IMR-90 (cell line): ENCODE measurements at regions not wholly inside any gene's neighbourhood (a gene's known extent, or its start where the extent isn't known, plus 50 kb on each side); places are given as distances from the start of the nearest gene placed in this dataset.

ENCODE experiments used
- ATAC-seq: fragments of 200-7000 bp; cut with Tn5 transposase; 2 replicates; pipeline ENCODE4 v1.9.1; 2020; ENCODE audit warnings: low read depth, mild to moderate bottlenecking, moderate library complexity
- BruUV-seq: library from RNA; stranded (reverse); fragments of 400-500 nt; replicated peaks from 2 replicates; lab custom pipeline; 2021; lab: Mats Ljungman, UMichigan
- CTCF ChIA-PET: fragments of 300-600 bp; formaldehyde crosslinking; extraction: SDS; loops from one replicate; lab custom pipeline; 2021; ENCODE audit warnings: antibody characterized with exemption; lab: Yijun Ruan, JAX
- POLR2A ChIA-PET: fragments of 300-600 bp; sonication (Branson Sonifier 250); formaldehyde crosslinking; loops from one replicate; lab custom pipeline; 2022; ENCODE audit warnings: antibody characterized with exemption; ENCODE audit not compliant: unreplicated experiment; lab: Charles Lee
- DNase-seq: peaks from one replicate; pipeline ENCODE4 v3.0.0; 2013
- H2AFZ ChIP-seq: replicated peaks from 2 replicates; pipeline ENCODE3; 2013; ENCODE audit warnings: low read length, mild to moderate bottlenecking; ENCODE audit not compliant: poor library complexity
- H2AK5ac ChIP-seq: 2 replicates; pipeline ENCODE4 v1.6.1; 2013; ENCODE audit warnings: low read depth, low read length, inconsistent platforms
- H2AK9ac ChIP-seq: replicated peaks from 2 replicates; pipeline ENCODE3; 2013; ENCODE audit warnings: mild to moderate bottlenecking, low read depth, low read length, moderate library complexity; ENCODE audit not compliant: poor library complexity
- H2BK120ac ChIP-seq: 2 replicates; pipeline ENCODE4 v1.6.1; 2013; ENCODE audit warnings: low read depth, low read length, inconsistent platforms
- H2BK15ac ChIP-seq: 3 replicates; pipeline ENCODE4 v1.6.1; 2013; ENCODE audit warnings: low read depth, low read length, inconsistent platforms
- H2BK20ac ChIP-seq: 2 replicates; pipeline ENCODE4 v1.6.1; 2013; ENCODE audit warnings: low read depth, mild to moderate bottlenecking, inconsistent platforms, low read length, moderate library complexity
- H2BK5ac ChIP-seq: 2 replicates; pipeline ENCODE4 v1.6.1; 2013; ENCODE audit warnings: mild to moderate bottlenecking, low read depth, low read length, inconsistent platforms; ENCODE audit not compliant: poor library complexity, severe bottlenecking
- H3K14ac ChIP-seq: replicated peaks from 2 replicates; pipeline ENCODE4 v1.6.1; 2013; ENCODE audit warnings: low read depth, low read length, inconsistent platforms
- H3K18ac ChIP-seq: 2 replicates; pipeline ENCODE4 v1.6.1; 2013; ENCODE audit warnings: low read depth, low read length, control low read depth
- H3K23ac ChIP-seq: 2 replicates; pipeline ENCODE4 v1.6.1; 2013; ENCODE audit warnings: low read depth, low read length, inconsistent platforms
- H3K27ac ChIP-seq: 2 replicates; pipeline ENCODE4 v1.5.1; 2013; ENCODE audit warnings: mild to moderate bottlenecking, control low read depth, low read length; ENCODE audit not compliant: insufficient read depth
- H3K27me3 ChIP-seq: 2 replicates; pipeline ENCODE4 v1.6.1; 2013; ENCODE audit warnings: low read length; ENCODE audit not compliant: control insufficient read depth, insufficient read depth
- H3K36me3 ChIP-seq: 2 replicates; pipeline ENCODE4 v1.6.1; 2013; ENCODE audit warnings: low read length, mixed read lengths; ENCODE audit not compliant: control insufficient read depth, insufficient read depth
- H3K4ac ChIP-seq: 2 replicates; pipeline ENCODE4 v1.6.1; 2013; ENCODE audit warnings: low read depth, low read length, inconsistent platforms
- H3K4me1 ChIP-seq: 2 replicates; pipeline ENCODE4 v1.6.1; 2013; ENCODE audit warnings: low read length, mixed read lengths; ENCODE audit not compliant: control insufficient read depth, insufficient read depth
- H3K4me2 ChIP-seq: 2 replicates; pipeline ENCODE4 v1.6.1; 2013; ENCODE audit warnings: low read depth, mild to moderate bottlenecking, control low read depth, low read length, moderate library complexity
- H3K4me3 ChIP-seq: 2 replicates; pipeline ENCODE4 v1.5.1; 2013; ENCODE audit warnings: low read depth, mild to moderate bottlenecking, control low read depth, low read length, moderate library complexity; ENCODE audit not compliant: insufficient read depth
- H3K56ac ChIP-seq: 2 replicates; pipeline ENCODE4 v1.6.1; 2013; ENCODE audit warnings: low read length, inconsistent platforms; ENCODE audit not compliant: insufficient read depth; ENCODE audit errors: extremely low read depth
- H3K79me1 ChIP-seq, 2 experiments: 2 replicates each; pipeline ENCODE4 v1.6.1; 2013; ENCODE audit warnings: low read length in 2 of 2, inconsistent platforms in 1 of 2, low read depth in 1 of 2
- H3K9ac ChIP-seq: 2 replicates; pipeline ENCODE4 v1.6.1; 2013; ENCODE audit warnings: low read depth, low read length, control low read depth
- H3K9me1 ChIP-seq: 2 replicates; pipeline ENCODE4 v1.6.1; 2013; ENCODE audit warnings: low read length, inconsistent platforms; ENCODE audit not compliant: insufficient read depth
- H3K9me3 ChIP-seq: 2 replicates; pipeline ENCODE4 v1.6.1; 2013; ENCODE audit warnings: low read length; ENCODE audit not compliant: control insufficient read depth, insufficient read depth
- H4K20me1 ChIP-seq: 2 replicates; pipeline ENCODE4 v1.6.1; 2013; ENCODE audit warnings: low read length, inconsistent platforms; ENCODE audit not compliant: insufficient read depth
- H4K5ac ChIP-seq: 2 replicates; pipeline ENCODE4 v1.6.1; 2013; ENCODE audit warnings: mild to moderate bottlenecking, low read depth, low read length, control low read depth
- H4K8ac ChIP-seq, 2 experiments: 2 replicates each; pipeline ENCODE4 v1.6.1; 2013; ENCODE audit warnings: low read depth in 2 of 2, low read length in 2 of 2, control low read depth in 1 of 2, inconsistent platforms in 1 of 2
- H4K91ac ChIP-seq: 2 replicates; pipeline ENCODE4 v1.6.1; 2013; ENCODE audit warnings: low read depth, low read length, inconsistent platforms; ENCODE audit not compliant: insufficient read depth
- BHLHE40 ChIP-seq: fragments of 150-350 bp; IDR thresholded peaks from 2 replicates; pipeline ENCODE4 v1.6.1; 2016; ENCODE audit warnings: mild to moderate bottlenecking, low read depth, low read length
- CEBPB ChIP-seq: IDR thresholded peaks from 2 replicates; pipeline ENCODE4 v1.6.1; 2012; ENCODE audit warnings: low read depth, low read length, improper control_type of control experiment
- CHD1 ChIP-seq: IDR thresholded peaks from 2 replicates; pipeline ENCODE4 v1.6.1; 2012; ENCODE audit warnings: low read depth, low read length, improper control_type of control experiment
- ELK1 ChIP-seq: fragments of 150-350 bp; IDR thresholded peaks from 2 replicates; pipeline ENCODE4 v1.6.1; 2016; ENCODE audit warnings: low read depth, mild to moderate bottlenecking, low read length, moderate library complexity, borderline replicate concordance
- FOS ChIP-seq: fragments of 150-350 bp; IDR thresholded peaks from 2 replicates; pipeline ENCODE4 v1.6.1; 2016; ENCODE audit warnings: low read depth, low read length
- MAZ ChIP-seq: IDR thresholded peaks from 2 replicates; pipeline ENCODE4 v1.6.1; 2012; ENCODE audit warnings: low read depth, mild to moderate bottlenecking, low read length, improper control_type of control experiment, moderate library complexity, borderline replicate concordance
- RAD21 ChIP-seq: IDR thresholded peaks from 2 replicates; pipeline ENCODE4 v1.6.1; 2012; ENCODE audit warnings: low read length, improper control_type of control experiment
- RFX5 ChIP-seq: IDR thresholded peaks from 2 replicates; pipeline ENCODE4 v1.8.0; 2012; ENCODE audit warnings: low read depth, mild to moderate bottlenecking, low read length, moderate library complexity
- SMC3 ChIP-seq: fragments of 150-350 bp; IDR thresholded peaks from 2 replicates; pipeline ENCODE4 v1.6.1; 2016; ENCODE audit warnings: low read depth, mild to moderate bottlenecking, antibody characterized with exemption, low read length, moderate library complexity
- WGBS, 2 experiments: methylation state at CpG; one replicate each; pipeline versions ENCODE4 v1.1.5 to v1.1.7; 2013; ENCODE audit warnings: missing lambda C conversion rate in 2 of 2; ENCODE audit not compliant: insufficient read length in 1 of 2; ENCODE audit errors: extremely low coverage in 2 of 2; 5-methylcytosine and 5-hydroxymethylcytosine counted together
- dilution Hi-C: fragments of 300-500 bp; cut with HindIII; formaldehyde crosslinking; loops from one replicate; pipeline ENCODE4 v1.14.3; 2018; ENCODE audit warnings: low sequenced_read_pairs; ENCODE audit not compliant: unreplicated experiment
- in situ Hi-C: fragments of 300-500 bp; cut with MboI; formaldehyde crosslinking; loops from 3 replicates; pipeline ENCODE4 v1.14.3; 2019; ENCODE audit warnings: low sequenced_read_pairs, inconsistent platforms, mixed read lengths
- intact Hi-C: fragments of 100-400 bp; cut with micrococcal nuclease; formaldehyde crosslinking; loops from 2 replicates; pipeline ENCODE4 v1.10.0; 2022
- TF ChIP-seq, protein P1 (sequence below): conservative IDR thresholded peaks from 2 replicates; pipeline ENCODE4 v1.5.1; 2012; ENCODE audit warnings: mild to moderate bottlenecking, low read depth, low read length, improper control_type of control experiment

- no peaks in the 10 kb centered on the region for H3K36me3 ChIP-seq
- H3K4ac ChIP-seq = no peak overlapping the region
- peaks cover 6% of the 10 kb centered on the region for H3K9me3 ChIP-seq
- H2BK20ac ChIP-seq = no peak overlapping the region
- H3K14ac ChIP-seq = no peak overlapping the region
- H2BK15ac ChIP-seq = no peak overlapping the region
- no peak overlapping the region for H3K4me2 ChIP-seq
- H4K8ac ChIP-seq = no peak overlapping the region
- H4K5ac ChIP-seq = no peak overlapping the region
- H3K23ac ChIP-seq = no peak overlapping the region
- H2AK5ac ChIP-seq = no peak overlapping the region
- H3K4me3 ChIP-seq = no peak overlapping the region
- no peaks in the 10 kb centered on the region for H3K79me1 ChIP-seq
- TF ChIP-seq, protein P1, sequence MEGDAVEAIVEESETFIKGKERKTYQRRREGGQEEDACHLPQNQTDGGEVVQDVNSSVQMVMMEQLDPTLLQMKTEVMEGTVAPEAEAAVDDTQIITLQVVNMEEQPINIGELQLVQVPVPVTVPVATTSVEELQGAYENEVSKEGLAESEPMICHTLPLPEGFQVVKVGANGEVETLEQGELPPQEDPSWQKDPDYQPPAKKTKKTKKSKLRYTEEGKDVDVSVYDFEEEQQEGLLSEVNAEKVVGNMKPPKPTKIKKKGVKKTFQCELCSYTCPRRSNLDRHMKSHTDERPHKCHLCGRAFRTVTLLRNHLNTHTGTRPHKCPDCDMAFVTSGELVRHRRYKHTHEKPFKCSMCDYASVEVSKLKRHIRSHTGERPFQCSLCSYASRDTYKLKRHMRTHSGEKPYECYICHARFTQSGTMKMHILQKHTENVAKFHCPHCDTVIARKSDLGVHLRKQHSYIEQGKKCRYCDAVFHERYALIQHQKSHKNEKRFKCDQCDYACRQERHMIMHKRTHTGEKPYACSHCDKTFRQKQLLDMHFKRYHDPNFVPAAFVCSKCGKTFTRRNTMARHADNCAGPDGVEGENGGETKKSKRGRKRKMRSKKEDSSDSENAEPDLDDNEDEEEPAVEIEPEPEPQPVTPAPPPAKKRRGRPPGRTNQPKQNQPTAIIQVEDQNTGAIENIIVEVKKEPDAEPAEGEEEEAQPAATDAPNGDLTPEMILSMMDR = no peak
- TF ChIP-seq FOS (no peak), ELK1 (no peak), MAZ (no peak), RAD21 (no peak), BHLHE40 (no peak), CHD1 (no peak), CEBPB (no peak), RFX5 (no peak), SMC3 (no peak)
- in situ Hi-C loops = no loop called here
- no peak for ATAC-seq
- H3K56ac ChIP-seq = no peak overlapping the region
- no peaks in the 10 kb centered on the region for H4K20me1 ChIP-seq
- dilution Hi-C loops = no loop called here
- BruUV-seq = no TSS peak
- intact Hi-C loops = no loop called here
- no CpG with 5 or more reads among the region's 3 CpGs for WGBS, 2 experiments
- no peak overlapping the region for H2BK5ac ChIP-seq
- H4K91ac ChIP-seq = no peak overlapping the region
- ChIA-PET POLR2A (no interaction called here), CTCF (no interaction called here)
- H2BK120ac ChIP-seq = no peak overlapping the region
- no peak overlapping the region for H2AK9ac ChIP-seq
- no peak overlapping the region for H3K9ac ChIP-seq
- no peak overlapping the region for H3K27ac ChIP-seq
- no peaks in the 10 kb centered on the region for H3K27me3 ChIP-seq
- DNase-seq = no peak
- no peak overlapping the region for H2AFZ ChIP-seq
- H3K9me1 ChIP-seq = no peaks in the 10 kb centered on the region
- H3K18ac ChIP-seq = no peak overlapping the region
- H3K4me1 ChIP-seq = no peaks in the 10 kb centered on the region
Observed at GRCh38 chr2:150792780-150793300, 305.4 kb upstream of the RND3 start.
